ENCODE measurements at regions not wholly inside any gene's neighbourhood (a gene's known extent, or its start where the extent isn't known, plus 50 kb on each side); places are given as distances from the start of the nearest gene placed in this dataset.
"Not testable (repeated sequence)": the region's sequence is repeated elsewhere in the genome, so short reads cannot be mapped to it uniquely, and the experiment has no call there.

DNA sequence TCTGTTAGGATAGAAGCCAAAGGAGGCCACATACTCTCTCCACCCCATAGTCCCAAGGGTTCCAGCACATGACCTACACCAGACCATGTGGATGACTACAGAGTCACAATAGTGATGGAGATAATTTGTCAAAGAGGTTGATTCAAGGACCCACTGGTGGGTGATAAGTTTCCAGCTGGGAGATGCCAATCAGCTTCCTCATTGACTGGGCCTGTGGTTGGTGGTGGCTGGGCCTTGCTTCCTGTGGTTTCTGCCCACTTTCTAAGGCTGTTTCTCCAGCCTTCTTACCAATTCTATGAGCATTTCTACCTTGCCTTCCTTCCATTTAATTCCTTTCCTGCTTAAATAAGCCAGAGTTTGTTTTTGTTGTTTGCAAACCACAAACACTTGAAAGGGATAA is 95.5 kb upstream of the CPEB2 start:
- DNase-seq (ENCODE audit: low spot score) = no peak

DNA sequence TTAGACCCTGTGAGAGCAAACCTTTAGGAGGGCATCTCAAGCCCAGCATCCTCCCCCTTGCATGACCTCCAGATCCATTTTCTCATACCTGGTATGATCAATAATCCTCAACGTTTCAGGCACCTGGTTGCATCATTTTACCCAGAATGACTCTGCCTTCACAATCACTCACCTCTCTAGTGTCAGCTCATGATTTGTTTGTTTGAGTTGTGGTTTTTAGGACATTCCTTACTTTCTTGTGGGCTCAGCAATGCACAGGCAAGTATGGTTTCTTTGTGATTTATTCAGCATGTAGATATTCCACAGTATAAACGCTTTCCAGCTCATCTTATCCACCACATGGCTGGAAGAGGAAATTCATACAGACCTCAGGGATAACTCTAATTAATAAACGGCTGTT is 93.6 kb upstream of the CPEB2 start:
- peak; percentile 44 for DNase-seq (ENCODE audit: low spot score)

DNA sequence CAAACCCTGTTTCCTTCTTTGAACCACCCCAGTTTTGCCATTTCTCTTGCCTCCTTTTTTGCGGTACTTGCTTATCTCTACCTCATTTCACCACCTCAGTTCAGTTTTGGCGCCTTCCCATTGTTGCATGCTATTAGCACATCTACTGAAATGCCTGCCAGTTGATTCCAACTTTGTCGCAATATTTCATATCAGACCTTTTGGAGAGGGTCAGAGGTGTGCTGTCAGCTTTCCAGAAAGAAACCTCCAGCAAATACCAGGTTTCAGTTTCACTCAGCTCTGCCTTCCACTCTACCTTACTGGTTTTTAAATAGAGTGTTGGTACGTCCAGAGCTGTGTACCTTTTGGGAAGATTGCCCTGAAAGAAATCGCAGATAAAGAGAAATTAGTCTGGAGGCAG is 91.9 kb upstream of the CPEB2 start:
- DNase-seq (ENCODE audit: low spot score) = no peak

- DNase-seq (ENCODE audit: low spot score) = no peak
Measured at GRCh38 chr4:14912426-14912825, 89.9 kb upstream of the CPEB2 start.

DNA sequence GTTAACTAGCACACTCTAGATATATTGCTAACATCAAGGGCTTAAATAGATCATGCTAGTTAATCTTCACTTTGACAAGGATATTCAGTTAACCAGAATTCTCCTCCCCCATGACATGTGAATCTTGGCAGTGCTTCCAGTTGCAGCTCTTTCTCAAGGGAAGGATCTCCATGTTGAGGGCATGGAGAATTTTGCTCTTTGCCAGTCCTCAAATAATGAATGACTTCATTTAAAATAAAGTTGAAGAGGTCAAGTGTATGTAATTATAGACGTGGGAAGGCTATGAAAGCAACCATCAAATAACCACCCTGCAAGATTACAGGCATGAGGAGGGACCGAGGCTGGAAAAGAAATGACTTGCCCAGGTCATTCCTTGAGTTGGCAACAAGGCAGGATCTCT is 87.3 kb upstream of the CPEB2 start:
- no peak for DNase-seq (ENCODE audit: low spot score)

- peak; percentile 25 for DNase-seq (ENCODE audit: low spot score)
Measured at GRCh38 chr4:14916554-14917297, 85.6 kb upstream of the CPEB2 start.

DNA sequence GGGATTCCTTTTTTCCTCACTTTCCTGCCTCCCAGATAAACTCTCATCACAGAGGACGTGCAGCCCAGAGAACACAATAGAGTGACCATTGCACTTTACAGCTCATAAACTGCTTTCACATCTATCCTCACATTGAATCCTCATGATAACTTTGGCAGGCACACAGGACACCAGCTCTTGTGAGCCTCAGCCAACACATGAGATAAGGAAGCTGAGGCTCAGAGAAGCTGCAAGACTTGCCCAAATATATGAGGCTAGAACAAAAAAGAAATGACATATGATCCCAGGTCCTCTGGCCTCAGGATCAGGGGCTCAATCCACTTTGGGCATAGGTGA is 85.0 kb upstream of the CPEB2 start:
- DNase-seq (ENCODE audit: low spot score) = no peak

DNA sequence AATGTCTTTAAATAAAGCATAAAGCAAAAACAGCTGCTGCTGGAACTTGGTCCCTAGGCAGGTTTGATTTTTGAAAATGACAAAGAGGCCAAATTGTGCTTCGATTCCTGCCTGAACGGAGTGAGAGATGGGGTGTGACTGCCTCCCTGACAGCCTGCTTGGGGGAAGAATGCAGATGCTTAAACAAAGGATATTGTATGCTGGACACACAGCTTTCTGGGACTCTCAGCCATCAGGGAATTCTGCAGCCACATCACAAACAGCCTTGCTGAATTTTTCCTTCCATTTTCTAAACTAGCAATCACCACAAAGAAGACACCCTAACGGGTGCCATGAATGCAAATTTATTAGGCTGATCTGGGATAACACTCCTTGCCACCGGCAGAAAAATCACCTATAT is 83.9 kb upstream of the CPEB2 start:
- no peak for DNase-seq (ENCODE audit: low spot score)

- DNase-seq (ENCODE audit: low spot score) = no peak
Measured at GRCh38 chr4:14919785-14920184, 82.5 kb upstream of the CPEB2 start.

- no peak for DNase-seq (ENCODE audit: low spot score)
Measured at GRCh38 chr4:14920237-14920636, 82.0 kb upstream of the CPEB2 start.

- no peak for DNase-seq (ENCODE audit: low spot score)
Measured at GRCh38 chr4:14920759-14921320, 81.4 kb upstream of the CPEB2 start.

GRCh38 chr4:14921781-14922180 is 80.5 kb upstream of the CPEB2 start:
- not testable (repeated sequence) for DNase-seq (ENCODE audit: low spot score)

DNA sequence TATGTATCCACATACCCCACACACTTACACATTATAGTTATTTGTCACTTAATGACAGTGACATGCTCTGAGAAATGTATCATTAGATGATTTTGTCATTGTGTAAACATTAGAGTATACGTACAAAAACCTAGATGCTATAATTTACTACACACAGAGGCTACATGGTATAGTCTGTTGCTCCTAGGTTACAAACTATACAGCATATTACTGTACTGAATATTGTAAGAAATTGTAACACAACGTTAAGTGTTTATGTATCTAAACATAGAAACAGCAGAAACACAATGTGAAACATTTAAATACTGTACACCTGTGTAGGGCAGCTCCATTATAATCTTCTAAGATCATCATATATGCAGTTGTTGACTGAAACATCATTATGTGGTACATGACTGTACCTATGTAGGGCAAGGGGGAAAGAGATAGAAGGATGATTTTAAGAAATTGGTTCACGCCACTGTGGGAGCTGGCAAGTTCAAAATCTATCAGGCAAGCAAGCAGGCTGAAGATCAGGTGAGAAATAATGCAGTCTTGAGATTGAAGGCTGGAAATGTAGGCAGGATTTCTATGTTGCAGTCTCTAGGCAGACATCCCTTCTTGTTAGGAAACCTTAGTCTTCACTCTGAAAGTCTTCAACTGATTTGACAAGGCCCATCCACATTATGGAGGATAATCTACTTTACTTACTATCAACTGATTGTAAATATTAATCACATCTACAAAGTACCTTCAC is 78.0 kb upstream of the CPEB2 start:
- no peak for DNase-seq (ENCODE audit: low spot score)

DNA sequence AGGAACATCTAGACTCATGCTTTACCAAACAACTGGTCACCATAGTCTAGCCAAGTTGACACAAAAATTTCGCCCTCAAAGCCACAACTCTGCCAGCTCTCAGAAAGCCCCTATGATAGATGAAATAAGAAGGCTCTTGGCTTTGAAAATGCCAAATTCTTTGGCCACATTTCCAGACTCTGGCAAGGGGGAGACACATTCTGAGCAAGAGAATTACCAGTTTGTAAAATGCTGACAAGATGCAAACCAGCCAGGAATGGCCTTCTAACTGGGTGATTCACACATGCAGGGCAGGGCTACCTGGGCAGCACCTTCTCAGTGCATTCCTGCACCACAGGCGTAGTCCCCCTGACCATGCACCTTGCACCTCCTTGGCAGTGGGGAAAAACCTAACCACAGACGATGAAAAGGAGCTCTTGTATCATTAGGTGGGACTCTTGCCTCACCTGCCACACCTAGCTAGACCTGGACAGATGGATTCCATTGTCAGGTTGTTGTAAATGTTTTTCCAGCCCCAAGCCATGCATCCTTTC is 77.4 kb upstream of the CPEB2 start:
- peak; percentile 14 for DNase-seq (ENCODE audit: low spot score)

DNA sequence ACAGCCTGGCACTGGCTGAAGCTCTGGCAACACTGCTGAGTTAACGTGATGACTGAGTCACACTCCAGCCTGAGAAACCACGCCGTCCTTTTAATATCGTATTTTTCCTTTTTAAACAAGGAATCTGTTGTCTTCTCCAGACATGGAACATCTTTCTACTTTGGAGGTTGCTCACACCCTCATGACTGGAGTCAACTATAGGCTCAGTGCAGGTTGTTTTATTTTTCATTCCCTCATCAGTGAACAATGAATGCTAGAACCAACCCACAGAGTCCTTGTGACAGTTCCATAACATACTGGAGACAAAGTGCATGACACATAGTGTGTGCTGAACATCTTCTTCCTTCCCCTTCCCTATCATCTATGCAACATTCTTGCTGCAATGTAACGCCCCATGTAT is 76.8 kb upstream of the CPEB2 start:
- no peak for DNase-seq (ENCODE audit: low spot score)

DNA sequence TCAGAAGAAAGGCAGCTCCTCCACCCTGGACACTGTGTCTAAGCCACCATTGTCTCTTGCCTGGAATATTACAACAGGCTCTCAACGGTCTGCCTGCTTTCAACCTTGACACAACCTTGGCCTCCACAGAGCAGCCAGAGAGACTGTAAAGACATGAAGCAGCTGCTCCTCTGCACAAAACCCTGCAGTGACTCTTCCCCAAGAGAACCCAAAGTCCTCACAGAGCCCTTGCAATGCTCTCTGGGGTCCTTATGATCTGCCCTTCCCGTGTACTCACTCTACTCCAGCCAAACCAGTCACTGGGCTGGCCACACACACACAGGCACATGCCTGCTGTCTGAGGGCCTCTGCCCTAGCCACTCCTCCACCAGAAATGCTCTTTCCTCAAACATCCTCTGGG is 75.9 kb upstream of the CPEB2 start:
- DNase-seq (ENCODE audit: low spot score) = no peak

DNA sequence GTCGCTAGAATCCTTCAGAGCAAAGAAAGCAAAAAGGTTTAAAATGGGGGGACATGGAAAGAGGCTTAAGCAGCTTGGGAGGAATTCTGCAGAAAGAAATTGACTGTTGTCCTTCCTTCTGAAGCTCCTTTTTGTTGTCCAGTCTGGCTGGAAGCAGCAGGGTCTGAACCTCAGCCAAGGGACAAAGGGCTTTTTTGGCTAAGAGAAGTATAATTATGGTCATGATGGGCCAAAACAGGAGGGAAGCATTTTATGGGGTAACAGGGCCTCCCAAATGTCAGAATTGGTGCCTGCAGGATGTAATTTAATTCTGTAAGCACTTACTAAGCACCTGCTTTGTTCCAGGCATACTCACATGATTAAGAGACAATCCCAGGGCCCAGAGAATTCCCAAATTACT is 74.2 kb upstream of the CPEB2 start:
- no peak for DNase-seq (ENCODE audit: low spot score)

GRCh38 chr4:14929669-14930068 is 72.6 kb upstream of the CPEB2 start:
- no peak for DNase-seq (ENCODE audit: low spot score)

GRCh38 chr4:14934704-14935390 is 67.4 kb upstream of the CPEB2 start:
- DNase-seq (ENCODE audit: low spot score) = no peak

DNA sequence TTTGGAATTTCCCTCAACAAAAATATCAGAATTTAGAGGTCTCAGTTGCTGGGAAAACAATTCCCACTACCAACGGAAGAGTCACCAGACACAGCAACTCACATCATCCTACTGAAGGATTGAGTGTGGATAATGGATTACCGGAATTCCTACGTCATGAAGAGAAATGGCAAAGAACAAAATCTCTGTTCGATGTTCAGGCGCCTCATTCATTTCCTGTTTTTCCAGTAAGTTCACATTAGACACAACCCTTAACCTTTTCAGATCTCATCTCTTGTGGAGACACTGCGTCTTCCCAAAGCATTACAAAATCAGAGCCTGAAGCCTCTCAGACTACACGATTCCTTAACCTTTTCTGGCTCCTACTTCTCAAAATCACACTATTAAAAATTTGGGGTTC is 58.5 kb upstream of the CPEB2 start:
- DNase-seq (ENCODE audit: low spot score) = no peak

DNA sequence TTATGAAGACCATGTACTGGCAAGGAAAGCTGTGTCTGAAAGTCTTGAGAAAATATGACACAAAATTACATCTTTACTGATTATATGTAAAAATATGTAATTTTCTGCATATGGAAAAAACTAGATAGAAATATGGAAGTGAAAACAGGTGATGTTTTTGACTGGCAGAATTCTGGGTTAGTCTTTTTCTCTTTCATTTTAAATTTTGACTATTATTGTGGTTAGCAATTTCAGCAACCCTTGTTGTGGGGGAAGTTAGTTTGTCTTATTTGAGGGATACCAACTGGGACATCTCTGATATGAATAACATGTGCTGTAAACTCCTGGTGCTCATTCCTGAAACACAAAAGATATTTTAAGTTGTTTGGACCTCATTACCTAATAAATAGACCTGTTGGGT is 49.9 kb upstream of the CPEB2 start:
- DNase-seq (ENCODE audit: low spot score) = no peak
